Breast epithelium (tissue), 4 donors: ENCODE measurements at regions not wholly inside any gene's neighbourhood (a gene's known extent, or its start where the extent isn't known, plus 50 kb on each side); places are given as distances from the start of the nearest gene placed in this dataset.

Experiments
- DNase-seq, 2 donors: peaks; one replicate each; pipeline ENCODE4 v3.0.0-alpha.2; 2019; ENCODE audit warnings: low spot score in 2 of 2
- H3K27ac ChIP-seq, 2 donors: fragments of 200-600 bp; sonication (generic) in 1 of 2; one replicate each; pipeline ENCODE4 v1.5.1; 2016 to 2019; ENCODE audit warnings: mild to moderate bottlenecking in 1 of 2
- H3K27me3 ChIP-seq, 2 donors: fragments of 200-600 bp; sonication (generic) in 1 of 2; one replicate each; pipeline versions ENCODE4 v1.5.1 to v1.6.0; 2017 to 2019; ENCODE audit warnings: control low read depth in 1 of 2, mild to moderate bottlenecking in 1 of 2
- H3K36me3 ChIP-seq: fragments of 200-600 bp; one replicate; pipeline ENCODE4 v1.5.1; 2019
- H3K4me1 ChIP-seq, 2 donors: fragments of 200-600 bp; sonication (generic); one replicate each; pipeline ENCODE4 v1.5.1; 2016 to 2019; ENCODE audit warnings: control low read depth in 1 of 2
- H3K4me3 ChIP-seq, 3 donors: fragments of 200-600 bp; sonication (generic); 1 replicate in 2 of 3; 2 replicates in 1 of 3; pipeline ENCODE4 v1.5.1; 2016 to 2019; ENCODE audit warnings: mild to moderate bottlenecking in 3 of 3, moderate library complexity in 2 of 3
- H3K9me3 ChIP-seq, 2 donors: fragments of 200-600 bp; sonication (generic) in 1 of 2; one replicate each; pipeline ENCODE4 v1.5.1; 2016 to 2019; ENCODE audit warnings: control low read depth in 1 of 2
- POLR2A ChIP-seq: fragments of 450-650 bp; IDR thresholded peaks from one replicate; pipeline ENCODE4 v1.6.1; 2016; ENCODE audit warnings: antibody characterized with exemption, mild to moderate bottlenecking, moderate library complexity
- POLR2AphosphoS5 ChIP-seq, 3 donors: sonication (generic); formaldehyde crosslinking; IDR thresholded peaks; one replicate each; pipeline ENCODE4 v1.6.1; 2017; ENCODE audit warnings: antibody characterized with exemption in 3 of 3
- intact Hi-C: fragments of 100-400 bp; cut with DNase I; formaldehyde crosslinking; loops from one replicate; pipeline ENCODE4 v1.15.1; 2023; ENCODE audit warnings: low total_unique reads
- TF ChIP-seq, protein P1 (sequence below), 3 donors: fragments of 450-650 bp; IDR thresholded peaks; one replicate each; pipeline ENCODE4 v1.5.1; 2016 to 2017; ENCODE audit warnings: antibody characterized with exemption in 3 of 3, mild to moderate bottlenecking in 3 of 3, moderate library complexity in 3 of 3

DNA sequence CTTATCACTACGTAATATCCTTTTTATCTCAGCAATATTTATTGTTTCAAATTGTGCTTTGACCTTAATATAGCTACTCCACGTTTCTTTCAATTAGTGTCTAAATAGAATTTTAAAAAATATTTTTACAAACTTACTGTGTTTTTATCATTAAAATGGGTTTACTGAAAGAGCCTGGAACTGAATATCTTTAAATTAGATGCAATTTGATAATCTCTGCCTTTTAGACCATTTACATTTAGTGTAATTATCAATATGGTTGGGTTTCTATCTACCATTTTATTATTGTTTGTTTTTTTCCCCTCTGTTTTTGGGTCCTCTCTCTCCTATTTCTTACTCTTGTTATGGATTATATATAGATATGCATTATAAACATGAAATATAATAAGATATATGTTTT lies 327.8 kb downstream of the IRX2 start:
- TF ChIP-seq POLR2AphosphoS5 (IDR thresholded peaks at IDR 0.05) (no peak), POLR2A (no peak)
- TF ChIP-seq, protein P1, sequence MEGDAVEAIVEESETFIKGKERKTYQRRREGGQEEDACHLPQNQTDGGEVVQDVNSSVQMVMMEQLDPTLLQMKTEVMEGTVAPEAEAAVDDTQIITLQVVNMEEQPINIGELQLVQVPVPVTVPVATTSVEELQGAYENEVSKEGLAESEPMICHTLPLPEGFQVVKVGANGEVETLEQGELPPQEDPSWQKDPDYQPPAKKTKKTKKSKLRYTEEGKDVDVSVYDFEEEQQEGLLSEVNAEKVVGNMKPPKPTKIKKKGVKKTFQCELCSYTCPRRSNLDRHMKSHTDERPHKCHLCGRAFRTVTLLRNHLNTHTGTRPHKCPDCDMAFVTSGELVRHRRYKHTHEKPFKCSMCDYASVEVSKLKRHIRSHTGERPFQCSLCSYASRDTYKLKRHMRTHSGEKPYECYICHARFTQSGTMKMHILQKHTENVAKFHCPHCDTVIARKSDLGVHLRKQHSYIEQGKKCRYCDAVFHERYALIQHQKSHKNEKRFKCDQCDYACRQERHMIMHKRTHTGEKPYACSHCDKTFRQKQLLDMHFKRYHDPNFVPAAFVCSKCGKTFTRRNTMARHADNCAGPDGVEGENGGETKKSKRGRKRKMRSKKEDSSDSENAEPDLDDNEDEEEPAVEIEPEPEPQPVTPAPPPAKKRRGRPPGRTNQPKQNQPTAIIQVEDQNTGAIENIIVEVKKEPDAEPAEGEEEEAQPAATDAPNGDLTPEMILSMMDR (IDR thresholded peaks at IDR 0.05), result no peak
- Histone ChIP-seq H3K9me3 (peaks cover 0 to 33% of the 10 kb centered on the region in 2 donors), H3K36me3 (no peaks in the 10 kb centered on the region), H3K4me3 (no peak overlapping the region), H3K27ac (no peak overlapping the region), H3K4me1 (no peaks in the 10 kb centered on the region), H3K27me3 (no peaks in the 10 kb centered on the region)
- no peak for DNase-seq
- intact Hi-C loops, result no loop called here

DNA sequence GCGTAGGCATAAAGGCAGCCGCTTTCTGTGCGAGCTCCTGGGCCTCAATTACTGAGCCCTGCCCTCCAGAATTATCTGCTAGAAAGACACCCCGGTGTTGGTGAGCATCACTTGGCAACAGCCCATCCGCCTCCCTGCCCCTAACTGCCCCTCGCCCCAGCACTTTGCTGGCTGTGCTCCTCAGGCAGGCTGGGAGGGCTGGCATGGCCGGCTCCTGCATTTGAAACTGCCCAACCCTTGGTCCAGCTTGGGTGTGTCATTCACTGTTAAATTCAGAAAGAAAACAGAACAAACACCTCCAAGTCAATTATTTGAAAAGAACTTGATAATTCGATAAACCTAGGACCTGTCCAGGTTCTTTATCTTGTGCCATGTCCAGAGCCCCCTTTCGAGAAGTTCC lies 334.2 kb downstream of the IRX2 start:
- peaks cover 0 to 7% of the 10 kb centered on the region in 2 donors for H3K9me3 ChIP-seq
- no peaks in the 10 kb centered on the region for H3K36me3 ChIP-seq
- intact Hi-C loops, result no loop called here
- TF ChIP-seq POLR2A, result no peak
- no peak for TF ChIP-seq POLR2AphosphoS5 (IDR thresholded peaks at IDR 0.05)
- TF ChIP-seq, protein P1 (IDR thresholded peaks at IDR 0.05), result no peak
- no peak for DNase-seq
- H3K27ac ChIP-seq, result no peak overlapping the region
- H3K4me3 ChIP-seq, result no peak overlapping the region
- no peaks in the 10 kb centered on the region for H3K4me1 ChIP-seq
- H3K27me3 ChIP-seq, result peaks cover 0 to 5% of the 10 kb centered on the region in 2 donors

DNA sequence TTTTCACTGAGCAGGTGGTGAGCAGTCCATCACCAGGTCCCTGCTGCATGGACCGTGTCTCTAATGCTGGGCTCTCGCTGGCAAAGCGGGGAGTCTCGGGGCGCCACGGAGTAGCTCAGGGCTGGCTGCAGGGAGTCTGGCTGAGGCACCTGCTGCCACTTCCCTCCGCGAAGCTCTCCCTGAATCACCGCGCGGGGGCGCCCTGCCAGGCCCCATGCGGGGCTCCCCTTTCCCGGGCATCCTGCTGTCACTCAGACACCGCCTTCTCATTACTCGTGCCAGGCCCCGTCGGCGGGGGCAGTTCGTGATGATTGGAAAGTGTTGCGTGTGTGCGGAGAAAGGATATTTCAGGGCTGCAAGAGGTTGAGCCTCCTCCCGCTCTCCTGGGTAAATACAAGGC lies 335.8 kb downstream of the IRX2 start:
- peaks cover 0 to 5% of the 10 kb centered on the region in 2 donors for H3K27me3 ChIP-seq
- no peak overlapping the region for H3K4me3 ChIP-seq
- H3K27ac ChIP-seq, result no peak overlapping the region
- intact Hi-C loops, result no loop called here
- H3K36me3 ChIP-seq, result no peaks in the 10 kb centered on the region
- DNase-seq, result no peak
- H3K9me3 ChIP-seq, result peaks cover 0 to 4% of the 10 kb centered on the region in 2 donors
- no peaks in the 10 kb centered on the region for H3K4me1 ChIP-seq
- TF ChIP-seq POLR2AphosphoS5 (IDR thresholded peaks at IDR 0.05) (no peak), POLR2A (no peak)
- TF ChIP-seq, protein P1 (IDR thresholded peaks at IDR 0.05), result no peak

DNA sequence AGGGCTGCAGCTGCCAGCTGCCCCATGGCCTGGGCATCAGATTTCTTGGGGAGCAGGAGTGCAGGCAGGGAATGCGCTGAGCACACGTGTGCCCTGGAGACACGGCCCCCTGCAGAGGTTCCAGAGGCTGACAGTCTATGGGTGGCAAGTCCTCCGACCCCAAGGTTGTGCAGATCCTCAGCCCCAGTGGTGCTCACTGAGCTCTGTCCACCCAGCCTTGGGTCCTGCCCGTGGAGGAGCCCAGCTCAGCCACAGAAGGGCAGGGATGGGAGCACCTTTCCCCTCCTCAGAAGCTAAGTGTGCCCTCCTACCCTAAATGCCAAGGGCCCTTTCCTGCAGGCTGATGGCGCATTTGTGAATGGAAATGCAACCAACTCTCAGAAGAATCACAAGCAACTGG lies 341.0 kb downstream of the IRX2 start:
- H3K9me3 ChIP-seq, result no peaks in the 10 kb centered on the region
- no peaks in the 10 kb centered on the region for H3K36me3 ChIP-seq
- intact Hi-C loops, result no loop called here
- no peak overlapping the region for H3K4me3 ChIP-seq
- H3K27ac ChIP-seq, result no peak overlapping the region
- TF ChIP-seq, protein P1 (IDR thresholded peaks at IDR 0.05), result no peak
- TF ChIP-seq POLR2A, result no peak
- no peak for TF ChIP-seq POLR2AphosphoS5 (IDR thresholded peaks at IDR 0.05)
- no peaks in the 10 kb centered on the region for H3K27me3 ChIP-seq
- no peaks in the 10 kb centered on the region for H3K4me1 ChIP-seq
- DNase-seq, result no peak

DNA sequence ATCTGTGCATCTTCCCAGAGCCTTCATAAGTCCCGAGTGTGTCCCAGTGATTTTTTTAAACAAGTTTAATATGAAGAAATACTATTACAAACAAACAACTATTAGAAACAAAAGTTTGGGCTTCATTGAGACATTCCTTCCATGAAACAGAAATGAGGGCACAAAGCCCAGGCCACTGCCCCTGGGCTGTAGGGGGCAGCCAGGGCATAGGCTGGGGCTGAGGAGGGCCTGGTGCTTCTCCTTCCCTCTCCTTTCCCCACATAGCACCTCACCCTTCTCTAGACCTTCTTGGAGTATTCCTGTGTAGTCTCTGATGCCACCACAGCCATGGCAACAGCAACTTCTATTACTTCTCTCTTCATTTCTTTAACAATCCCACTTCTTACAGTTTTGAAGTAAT lies 348.2 kb downstream of the IRX2 start:
- Histone ChIP-seq H3K36me3 (no peaks in the 10 kb centered on the region), H3K27me3 (no peaks in the 10 kb centered on the region), H3K9me3 (no peaks in the 10 kb centered on the region), H3K4me3 (no peak overlapping the region), H3K4me1 (no peaks in the 10 kb centered on the region), H3K27ac (no peak overlapping the region)
- intact Hi-C loops, result no loop called here
- DNase-seq, result no peak
- TF ChIP-seq, protein P1 (IDR thresholded peaks at IDR 0.05), result no peak
- TF ChIP-seq POLR2AphosphoS5 (IDR thresholded peaks at IDR 0.05) (no peak), POLR2A (no peak)
